SK-N-SH (cell line): ENCODE measurements at regions not wholly inside any gene's neighbourhood (a gene's known extent, or its start where the extent isn't known, plus 50 kb on each side); places are given as distances from the start of the nearest gene placed in this dataset.

Experiments
- CTCF ChIA-PET: fragments of 300-600, 350-600 bp; formaldehyde crosslinking; extraction: SDS; loops from one replicate; lab custom pipeline; 2021; lab: Yijun Ruan, JAX
- POLR2A ChIA-PET: fragments of 350-600 bp; sonication (Branson Sonifier 250); formaldehyde crosslinking; extraction: SDS; loops from one replicate; lab custom pipeline; 2020; ENCODE audit warnings: antibody characterized with exemption, inconsistent platforms; lab: Yijun Ruan, JAX
- DNase-seq: peaks from one replicate; pipeline ENCODE4 v3.0.0; 2012
- H2AFZ ChIP-seq: fragments of 200-600 bp; sonication (generic); 2 replicates; pipeline ENCODE4 v1.8.1; 2016; ENCODE audit warnings: antibody characterized with exemption, mild to moderate bottlenecking, low read depth
- H3F3A ChIP-seq: fragments of 200-600 bp; sonication (generic); replicated peaks from 2 replicates; pipeline ENCODE3; 2016; ENCODE audit warnings: antibody characterized with exemption, mild to moderate bottlenecking; ENCODE audit not compliant: insufficient read depth
- H3K27ac ChIP-seq, 2 experiments: fragments of 200-500 bp in 1 of 2; fragments of 200-600 bp in 1 of 2; sonication (Bioruptor generic) in 1 of 2; sonication (generic), shearing (Covaris generic) in 1 of 2; 2 replicates each; pipeline versions ENCODE4 v1.5.1 to v1.6.1; 2014 to 2016; ENCODE audit warnings: low read depth in 2 of 2, inconsistent platforms in 1 of 2, low read length in 1 of 2, mild to moderate bottlenecking in 1 of 2, mixed read lengths in 1 of 2
- H3K27me3 ChIP-seq: fragments of 200-600 bp; sonication (generic), shearing (Covaris generic); 2 replicates; pipeline ENCODE4 v1.6.1; 2016; ENCODE audit warnings: mixed run types; ENCODE audit not compliant: insufficient read depth
- H3K36me3 ChIP-seq, 2 experiments: fragments of 200-500 bp in 1 of 2; fragments of 200-600 bp in 1 of 2; sonication (Bioruptor generic) in 1 of 2; sonication (generic) in 1 of 2; replicated peaks in 1 of 2; 2 replicates each; pipeline versions ENCODE3 to v1.5.1; 2014 to 2016; ENCODE audit warnings: low read length in 1 of 2, mild to moderate bottlenecking in 1 of 2; ENCODE audit not compliant: insufficient read depth in 2 of 2, control insufficient read depth in 1 of 2
- H3K4me1 ChIP-seq, 2 experiments: fragments of 200-500 bp in 1 of 2; fragments of 200-600 bp in 1 of 2; sonication (Bioruptor generic) in 1 of 2; sonication (generic), shearing (Covaris generic) in 1 of 2; 2 replicates each; pipeline versions ENCODE4 v1.5.1 to v1.6.1; 2014 to 2016; ENCODE audit warnings: low read depth in 1 of 2, low read length in 1 of 2, mixed run types in 1 of 2; ENCODE audit not compliant: insufficient read depth in 2 of 2, control insufficient read depth in 1 of 2
- H3K4me2 ChIP-seq: fragments of 200-600 bp; sonication (generic), shearing (Covaris generic); 2 replicates; pipeline ENCODE4 v1.6.1; 2017; ENCODE audit warnings: mixed run types
- H3K4me3 ChIP-seq, 2 experiments: fragments of 200-500 bp in 1 of 2; fragments of 200-600 bp in 1 of 2; sonication (Bioruptor generic) in 1 of 2; sonication (generic), shearing (Covaris generic) in 1 of 2; 2 replicates each; pipeline versions ENCODE4 v1.5.1 to v1.8.1; 2014 to 2016; ENCODE audit warnings: low read depth in 2 of 2, inconsistent platforms in 1 of 2, low read length in 1 of 2, mild to moderate bottlenecking in 1 of 2, mixed read lengths in 1 of 2, moderate library complexity in 1 of 2
- H3K79me2 ChIP-seq: fragments of 200-600 bp; sonication (generic); 2 replicates; pipeline ENCODE4 v1.8.1; 2017; ENCODE audit warnings: mild to moderate bottlenecking; ENCODE audit not compliant: insufficient read depth
- H3K9ac ChIP-seq: fragments of 200-600 bp; sonication (generic); 2 replicates; pipeline ENCODE4 v1.6.1; 2017; ENCODE audit warnings: mixed run types
- H3K9me2 ChIP-seq: fragments of 200-600 bp; sonication (generic); 2 replicates; pipeline ENCODE4 v1.6.1; 2017; ENCODE audit warnings: mixed run types
- H3K9me3 ChIP-seq: fragments of 200-600 bp; sonication (generic); 2 replicates; pipeline ENCODE4 v1.6.1; 2017; ENCODE audit warnings: mixed run types, mild to moderate bottlenecking, moderate library complexity
- H4K20me1 ChIP-seq: fragments of 200-600 bp; sonication (generic); 2 replicates; pipeline ENCODE4 v1.6.1; 2017; ENCODE audit warnings: mild to moderate bottlenecking, mixed run types; ENCODE audit not compliant: insufficient read depth
- EP300 ChIP-seq, 2 experiments: IDR thresholded peaks; 2 replicates each; pipeline versions ENCODE4 v1.4.0 to v1.6.1; 2012; ENCODE audit warnings: borderline replicate concordance in 1 of 2, low read depth in 1 of 2, low read length in 1 of 2
- FOSL2 ChIP-seq: IDR thresholded peaks from 2 replicates; pipeline ENCODE4 v1.4.0; 2012; ENCODE audit warnings: low read depth, mild to moderate bottlenecking, moderate library complexity, borderline replicate concordance
- FOXJ3 ChIP-seq: sonication (generic); formaldehyde crosslinking; IDR thresholded peaks from 2 replicates; pipeline ENCODE4 v1.5.1; 2020; ENCODE audit warnings: mild to moderate bottlenecking, missing genetic modification reagents
- GATA2 ChIP-seq: sonication (generic); formaldehyde crosslinking; IDR thresholded peaks from 2 replicates; pipeline ENCODE4 v1.5.0; 2020; ENCODE audit warnings: mild to moderate bottlenecking, missing genetic modification reagents
- JUND ChIP-seq: IDR thresholded peaks from 2 replicates; pipeline ENCODE4 v1.4.0; 2012
- MXI1 ChIP-seq: IDR thresholded peaks from 2 replicates; pipeline ENCODE4 v1.6.1; 2012; ENCODE audit warnings: mild to moderate bottlenecking, low read depth, low read length, improper control_type of control experiment
- NFIC ChIP-seq: IDR thresholded peaks from 2 replicates; pipeline ENCODE4 v1.4.0; 2012; ENCODE audit warnings: borderline replicate concordance
- PBX3 ChIP-seq: IDR thresholded peaks from 2 replicates; pipeline ENCODE4; 2012
- POLR2AphosphoS5 ChIP-seq: IDR thresholded peaks from 2 replicates; pipeline ENCODE4 v1.6.1; 2012; ENCODE audit warnings: low read depth, low read length
- RCOR1 ChIP-seq: fragments of 150-350 bp; IDR thresholded peaks from 2 replicates; pipeline ENCODE4 v1.6.1; 2017; ENCODE audit warnings: antibody characterized with exemption, low read length
- RFX5 ChIP-seq: IDR thresholded peaks from 2 replicates; pipeline ENCODE4 v1.6.1; 2012; ENCODE audit warnings: mild to moderate bottlenecking, improper control_type of control experiment, low read length
- RXRA ChIP-seq: IDR thresholded peaks from 2 replicates; pipeline ENCODE4 v1.4.0; 2012; ENCODE audit warnings: low read depth, mild to moderate bottlenecking, borderline replicate concordance
- SMC3 ChIP-seq: IDR thresholded peaks from 2 replicates; pipeline ENCODE4 v1.6.1; 2012; ENCODE audit warnings: low read depth, low read length, improper control_type of control experiment
- TAF1 ChIP-seq: IDR thresholded peaks from 2 replicates; pipeline ENCODE4 v1.6.1; 2012; ENCODE audit warnings: low read depth, mild to moderate bottlenecking, low read length, moderate library complexity, borderline replicate concordance
- TCF12 ChIP-seq: IDR thresholded peaks from 2 replicates; pipeline ENCODE4 v1.4.0; 2012
- USF1 ChIP-seq: IDR thresholded peaks from 2 replicates; pipeline ENCODE4 v1.4.0; 2012; ENCODE audit warnings: low read depth, borderline replicate concordance
- YY1 ChIP-seq: IDR thresholded peaks from 2 replicates; pipeline ENCODE4 v1.4.0; 2012; ENCODE audit warnings: low read depth, mild to moderate bottlenecking
- ZBTB33 ChIP-seq: IDR thresholded peaks from 2 replicates; pipeline ENCODE4 v1.4.0; 2012; ENCODE audit warnings: low read depth, borderline replicate concordance
- WGBS: methylation state at CpG from one replicate; pipeline ENCODE4 v1.1.6; 2017; ENCODE audit warnings: low lambda C conversion rate; 5-methylcytosine and 5-hydroxymethylcytosine counted together
- TF ChIP-seq, protein P1 (sequence below): IDR thresholded peaks from 2 replicates; pipeline ENCODE4 v1.6.1; 2012; ENCODE audit warnings: mild to moderate bottlenecking, low read depth, low read length, moderate library complexity
- TF ChIP-seq, protein P2 (sequence below): fragments of 150-350 bp; IDR thresholded peaks from 2 replicates; pipeline ENCODE4 v1.6.1; 2017; ENCODE audit warnings: antibody characterized with exemption, low read length, low read depth, borderline replicate concordance

DNA sequence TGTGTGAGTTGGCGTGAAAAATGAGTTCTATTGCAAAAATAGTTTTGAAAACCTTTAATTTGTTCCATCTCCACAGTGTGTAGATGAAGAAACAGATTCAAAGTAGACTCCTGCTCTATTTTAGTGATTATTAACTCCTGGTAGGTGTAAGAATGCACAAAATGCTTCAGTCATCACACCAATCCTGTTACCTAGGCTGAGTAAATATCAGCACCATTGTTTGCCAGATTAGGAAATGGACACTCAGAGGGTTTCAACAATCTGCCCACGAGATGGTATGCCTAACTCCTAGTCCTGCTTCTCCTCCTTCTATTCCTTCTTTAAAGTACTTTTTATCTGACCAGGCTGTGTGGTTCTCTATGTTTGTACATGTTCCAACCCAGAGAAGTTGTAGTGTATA is 108.9 kb upstream of the AHI1 start (continued):
- TF ChIP-seq, protein P1, sequence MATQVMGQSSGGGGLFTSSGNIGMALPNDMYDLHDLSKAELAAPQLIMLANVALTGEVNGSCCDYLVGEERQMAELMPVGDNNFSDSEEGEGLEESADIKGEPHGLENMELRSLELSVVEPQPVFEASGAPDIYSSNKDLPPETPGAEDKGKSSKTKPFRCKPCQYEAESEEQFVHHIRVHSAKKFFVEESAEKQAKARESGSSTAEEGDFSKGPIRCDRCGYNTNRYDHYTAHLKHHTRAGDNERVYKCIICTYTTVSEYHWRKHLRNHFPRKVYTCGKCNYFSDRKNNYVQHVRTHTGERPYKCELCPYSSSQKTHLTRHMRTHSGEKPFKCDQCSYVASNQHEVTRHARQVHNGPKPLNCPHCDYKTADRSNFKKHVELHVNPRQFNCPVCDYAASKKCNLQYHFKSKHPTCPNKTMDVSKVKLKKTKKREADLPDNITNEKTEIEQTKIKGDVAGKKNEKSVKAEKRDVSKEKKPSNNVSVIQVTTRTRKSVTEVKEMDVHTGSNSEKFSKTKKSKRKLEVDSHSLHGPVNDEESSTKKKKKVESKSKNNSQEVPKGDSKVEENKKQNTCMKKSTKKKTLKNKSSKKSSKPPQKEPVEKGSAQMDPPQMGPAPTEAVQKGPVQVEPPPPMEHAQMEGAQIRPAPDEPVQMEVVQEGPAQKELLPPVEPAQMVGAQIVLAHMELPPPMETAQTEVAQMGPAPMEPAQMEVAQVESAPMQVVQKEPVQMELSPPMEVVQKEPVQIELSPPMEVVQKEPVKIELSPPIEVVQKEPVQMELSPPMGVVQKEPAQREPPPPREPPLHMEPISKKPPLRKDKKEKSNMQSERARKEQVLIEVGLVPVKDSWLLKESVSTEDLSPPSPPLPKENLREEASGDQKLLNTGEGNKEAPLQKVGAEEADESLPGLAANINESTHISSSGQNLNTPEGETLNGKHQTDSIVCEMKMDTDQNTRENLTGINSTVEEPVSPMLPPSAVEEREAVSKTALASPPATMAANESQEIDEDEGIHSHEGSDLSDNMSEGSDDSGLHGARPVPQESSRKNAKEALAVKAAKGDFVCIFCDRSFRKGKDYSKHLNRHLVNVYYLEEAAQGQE, result no peak
- no peak for TF ChIP-seq GATA2

- ChIA-PET POLR2A (no interaction called here), CTCF (no interaction called here)
- Histone ChIP-seq H3K9me3 (no peaks in the 10 kb centered on the region), H3K36me3 (no peaks in the 10 kb centered on the region), H3K27me3 (no peaks in the 10 kb centered on the region), H3K9me2 (no peaks in the 10 kb centered on the region), H3K79me2 (no peaks in the 10 kb centered on the region), H3K9ac (no peak overlapping the region), H2AFZ (no peak overlapping the region), H3K4me1 (no peaks in the 10 kb centered on the region; a peak in 1 of 4 replicates), H3K4me3 (no peak overlapping the region), H3K4me2 (no peak overlapping the region), H3K27ac (no peak overlapping the region), H3F3A (no peaks in the 10 kb centered on the region), H4K20me1 (no peaks in the 10 kb centered on the region)
- WGBS, result 100% methylated on average over 3 of the region's 3 CpGs
- DNase-seq, result no peak
- TF ChIP-seq EP300 (IDR thresholded peaks at IDR 0.05; ENCODE audit: borderline replicate concordance in 1 of 2, low read depth in 1 of 2, low read length in 1 of 2), result no peak
- TF ChIP-seq TCF12, result no peak
- TF ChIP-seq FOXJ3, result no peak
- TF ChIP-seq ZBTB33, result no peak
- TF ChIP-seq USF1, result no peak
- TF ChIP-seq TAF1, result no peak
- TF ChIP-seq POLR2AphosphoS5, result no peak
- no peak for TF ChIP-seq RXRA
- TF ChIP-seq, protein P2, sequence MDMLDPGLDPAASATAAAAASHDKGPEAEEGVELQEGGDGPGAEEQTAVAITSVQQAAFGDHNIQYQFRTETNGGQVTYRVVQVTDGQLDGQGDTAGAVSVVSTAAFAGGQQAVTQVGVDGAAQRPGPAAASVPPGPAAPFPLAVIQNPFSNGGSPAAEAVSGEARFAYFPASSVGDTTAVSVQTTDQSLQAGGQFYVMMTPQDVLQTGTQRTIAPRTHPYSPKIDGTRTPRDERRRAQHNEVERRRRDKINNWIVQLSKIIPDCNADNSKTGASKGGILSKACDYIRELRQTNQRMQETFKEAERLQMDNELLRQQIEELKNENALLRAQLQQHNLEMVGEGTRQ, result no peak
- no peak for TF ChIP-seq FOSL2
- TF ChIP-seq, protein P1, result no peak
- TF ChIP-seq SMC3, result no peak
- TF ChIP-seq JUND, result no peak
- TF ChIP-seq PBX3, result no peak
- no peak for TF ChIP-seq RCOR1
- TF ChIP-seq YY1, result no peak
- no peak for TF ChIP-seq GATA2
- TF ChIP-seq MXI1, result no peak
- TF ChIP-seq RFX5, result no peak
- TF ChIP-seq NFIC, result no peak
These were observed 110.5 kb upstream of the AHI1 start for GRCh38 chr6:135608031-135608430.
